H1 (cell line): ENCODE measurements at regions not wholly inside any gene's neighbourhood (a gene's known extent, or its start where the extent isn't known, plus 50 kb on each side); places are given as distances from the start of the nearest gene placed in this dataset.

Experiments used
- EGR1 ChIP-seq: IDR thresholded peaks from 2 replicates; pipeline ENCODE4 v1.6.1; 2011; ENCODE audit warnings: low read depth, low read length, borderline replicate concordance
- EZH2 ChIP-seq: fragments of 200-600 bp; sonication (generic); IDR thresholded peaks from 2 replicates; pipeline ENCODE4 v1.7.1; 2012; ENCODE audit warnings: low read depth, mild to moderate bottlenecking, moderate library complexity, low read length, inconsistent platforms; ENCODE audit not compliant: severe bottlenecking
- POLR2A ChIP-seq, 2 experiments: IDR thresholded peaks; 1 replicate in 1 of 2; 2 replicates in 1 of 2; pipeline ENCODE4 v1.6.1; 2011; ENCODE audit warnings: low read depth in 2 of 2, low read length in 2 of 2, mild to moderate bottlenecking in 2 of 2; ENCODE audit errors: control extremely low read depth in 1 of 2
- SP1 ChIP-seq: IDR thresholded peaks from 2 replicates; pipeline ENCODE4 v1.6.1; 2011; ENCODE audit warnings: low read depth, low read length
- TF ChIP-seq, protein P1 (sequence below), 3 experiments: IDR thresholded peaks; 1 replicate in 2 of 3; 2 replicates in 1 of 3; pipeline versions ENCODE4 v1.5.1 to v1.6.1; 2011; ENCODE audit warnings: low read length in 3 of 3, mild to moderate bottlenecking in 3 of 3, inconsistent platforms in 2 of 3, low read depth in 1 of 3, moderate library complexity in 1 of 3; ENCODE audit not compliant: insufficient read depth in 1 of 3; ENCODE audit errors: control extremely low read depth in 1 of 3

DNA sequence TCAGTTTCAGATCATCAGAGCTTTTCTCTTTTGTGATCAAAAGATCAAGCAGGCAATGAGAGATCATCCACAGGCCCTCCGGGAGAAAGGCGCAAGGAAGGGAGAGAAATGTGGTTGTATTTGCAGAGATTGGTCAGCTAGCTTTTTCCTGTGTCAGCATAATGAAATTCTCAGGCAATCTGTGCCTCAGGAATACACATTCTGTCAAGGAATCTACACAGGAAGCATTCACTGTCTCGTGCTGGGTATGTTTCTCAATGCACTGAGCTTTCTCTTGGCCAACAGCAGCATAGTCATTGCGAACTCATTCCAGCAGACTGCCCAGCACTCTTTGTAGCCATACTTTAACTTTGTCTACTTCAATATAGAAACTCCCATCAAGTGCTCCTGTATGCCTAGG, 413.7 kb downstream of the PPP3CA start:
- TF ChIP-seq EZH2 (no peak), EGR1 (no peak), POLR2A (IDR thresholded peaks at IDR 0.05; ENCODE audit: control extremely low read depth in 1 of 2, low read depth in 2 of 2, low read length in 2 of 2) (no peak), SP1 (no peak)
- TF ChIP-seq, protein P1, sequence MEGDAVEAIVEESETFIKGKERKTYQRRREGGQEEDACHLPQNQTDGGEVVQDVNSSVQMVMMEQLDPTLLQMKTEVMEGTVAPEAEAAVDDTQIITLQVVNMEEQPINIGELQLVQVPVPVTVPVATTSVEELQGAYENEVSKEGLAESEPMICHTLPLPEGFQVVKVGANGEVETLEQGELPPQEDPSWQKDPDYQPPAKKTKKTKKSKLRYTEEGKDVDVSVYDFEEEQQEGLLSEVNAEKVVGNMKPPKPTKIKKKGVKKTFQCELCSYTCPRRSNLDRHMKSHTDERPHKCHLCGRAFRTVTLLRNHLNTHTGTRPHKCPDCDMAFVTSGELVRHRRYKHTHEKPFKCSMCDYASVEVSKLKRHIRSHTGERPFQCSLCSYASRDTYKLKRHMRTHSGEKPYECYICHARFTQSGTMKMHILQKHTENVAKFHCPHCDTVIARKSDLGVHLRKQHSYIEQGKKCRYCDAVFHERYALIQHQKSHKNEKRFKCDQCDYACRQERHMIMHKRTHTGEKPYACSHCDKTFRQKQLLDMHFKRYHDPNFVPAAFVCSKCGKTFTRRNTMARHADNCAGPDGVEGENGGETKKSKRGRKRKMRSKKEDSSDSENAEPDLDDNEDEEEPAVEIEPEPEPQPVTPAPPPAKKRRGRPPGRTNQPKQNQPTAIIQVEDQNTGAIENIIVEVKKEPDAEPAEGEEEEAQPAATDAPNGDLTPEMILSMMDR (IDR thresholded peaks at IDR 0.05; ENCODE audit: control extremely low read depth in 1 of 3, insufficient read depth in 1 of 3, low read depth in 1 of 3, low read length in 3 of 3) = no peak
